ENCODE measurements at regions not wholly inside any gene's neighbourhood (a gene's known extent, or its start where the extent isn't known, plus 50 kb on each side); places are given as distances from the start of the nearest gene placed in this dataset.

DNA sequence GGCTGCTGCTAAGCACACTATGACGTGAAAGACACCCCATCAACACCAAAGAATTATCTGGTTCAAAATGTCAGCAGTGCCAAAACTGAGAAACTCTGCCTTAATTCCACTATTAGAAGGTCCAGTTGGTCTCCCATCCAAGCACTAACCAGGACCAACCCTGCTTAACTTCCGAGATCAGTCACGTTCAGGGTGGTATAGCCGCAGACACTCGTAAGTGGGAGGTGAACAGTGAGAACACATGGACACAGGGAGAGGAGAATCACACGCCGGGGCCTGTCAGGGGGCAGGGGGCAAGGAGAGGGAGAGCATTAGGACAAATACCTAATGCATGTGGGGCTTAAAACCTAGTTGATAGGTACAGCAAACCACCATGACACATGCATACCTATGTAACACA is 83.4 kb downstream of the C13orf42 start:
- ChIA-PET CTCF (no interaction called here), POLR2A (no interaction called here)

DNA sequence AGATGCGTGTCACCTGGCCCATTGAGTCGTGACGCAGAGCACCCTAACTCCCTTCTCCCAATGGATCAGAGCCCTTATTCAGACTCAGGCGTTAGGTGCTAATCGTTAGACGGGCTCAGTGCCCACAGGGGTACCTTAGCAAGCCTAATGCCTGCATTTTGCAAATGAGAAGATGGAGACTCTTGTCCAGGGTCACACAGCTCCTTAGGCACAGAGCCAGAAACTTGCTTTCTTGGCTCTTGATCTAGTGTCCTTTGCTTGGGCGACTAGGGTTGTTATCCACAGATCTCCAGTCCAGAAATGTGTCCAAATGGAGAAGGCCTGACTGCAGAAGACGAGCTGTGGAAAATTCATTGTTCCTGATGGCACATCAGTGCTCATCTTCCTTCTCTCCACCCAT is 85.1 kb downstream of the C13orf42 start:
- POLR2A ChIA-PET = no interaction called here
- CTCF ChIA-PET = no interaction called here

DNA sequence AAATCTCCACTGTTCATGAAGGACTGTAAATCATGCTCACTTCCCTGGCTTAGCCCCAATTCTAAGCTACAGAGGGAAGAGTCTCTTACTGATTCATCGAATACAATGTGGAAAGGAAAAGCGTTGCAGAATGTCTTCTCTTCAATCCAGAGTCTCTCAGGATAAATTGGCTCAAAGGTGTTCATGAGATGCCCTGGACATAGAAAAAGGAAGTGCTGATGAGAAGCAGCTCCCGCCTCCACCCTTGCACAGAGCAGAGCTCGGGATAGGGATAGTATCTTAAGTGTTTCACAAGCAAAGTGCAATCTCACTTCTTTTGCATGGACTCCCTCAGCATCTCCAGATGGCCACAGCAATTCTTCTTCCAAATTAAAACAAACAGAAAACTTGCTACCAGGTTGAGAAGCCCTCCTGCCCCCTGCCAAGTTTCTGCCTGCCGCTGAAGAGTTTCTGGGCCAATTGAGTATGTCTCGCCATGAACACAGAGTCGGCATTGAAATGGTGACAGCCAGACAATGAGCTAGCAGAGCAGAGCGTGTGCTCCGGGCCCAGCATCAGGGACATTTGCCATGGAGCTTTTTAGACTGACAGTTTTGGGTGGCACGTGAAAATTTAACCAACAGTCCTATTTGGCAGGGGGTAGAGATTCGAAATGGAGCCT is 85.7 kb downstream of the C13orf42 start:
- ChIA-PET CTCF (no interaction called here), POLR2A (no interaction called here)

DNA sequence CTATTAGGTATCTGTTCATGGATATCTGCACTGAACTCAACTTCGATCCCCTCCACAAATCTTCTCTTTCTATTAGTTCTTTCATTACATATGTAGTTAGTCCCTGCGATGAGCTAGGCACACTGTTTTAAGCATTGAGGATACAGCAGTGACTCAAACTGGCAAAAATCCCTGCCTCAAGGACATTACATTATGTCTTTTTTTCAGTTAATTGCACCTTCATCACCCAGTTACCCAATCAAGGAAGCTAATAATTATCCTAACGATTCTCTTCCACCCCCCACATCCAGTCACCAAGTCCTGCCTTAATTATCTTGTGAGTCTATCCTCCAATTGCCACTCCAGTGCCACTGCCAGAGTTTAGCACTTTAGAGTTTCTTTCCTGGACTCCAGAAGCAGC is 89.3 kb downstream of the C13orf42 start:
- CTCF ChIA-PET = no interaction called here

GRCh38 chr13:51020600-51020999 is 90.5 kb downstream of the C13orf42 start:
- POLR2A ChIA-PET = no interaction called here
- CTCF ChIA-PET = no interaction called here

More for the DNA sequence above, 89.3 kb downstream of the C13orf42 start:
- POLR2A ChIA-PET = no interaction called here

- ChIA-PET POLR2A (no interaction called here), CTCF (no interaction called here)
Measured at GRCh38 chr13:51019026-51019425, 92.0 kb downstream of the C13orf42 start.

DNA sequence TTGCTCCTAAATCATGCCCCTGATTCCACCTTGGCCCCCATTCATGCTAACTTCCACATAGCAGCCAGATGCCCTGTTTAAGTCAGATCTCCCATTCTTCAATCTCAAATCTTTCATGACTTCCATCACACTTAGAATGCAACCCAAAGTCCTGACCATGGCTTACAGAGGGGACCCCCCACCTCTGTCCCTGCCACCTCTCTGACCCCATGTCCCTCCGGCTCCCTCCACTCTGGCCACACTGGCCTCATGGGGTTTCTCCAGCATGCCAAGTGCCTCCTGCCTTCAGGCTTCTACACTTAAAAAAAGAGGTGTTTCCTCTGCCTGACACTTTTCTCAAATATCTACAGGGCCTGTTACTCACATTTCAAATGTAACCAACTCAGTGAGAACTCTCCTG is 93.6 kb downstream of the C13orf42 start:
- POLR2A ChIA-PET = no interaction called here
- CTCF ChIA-PET = no interaction called here

DNA sequence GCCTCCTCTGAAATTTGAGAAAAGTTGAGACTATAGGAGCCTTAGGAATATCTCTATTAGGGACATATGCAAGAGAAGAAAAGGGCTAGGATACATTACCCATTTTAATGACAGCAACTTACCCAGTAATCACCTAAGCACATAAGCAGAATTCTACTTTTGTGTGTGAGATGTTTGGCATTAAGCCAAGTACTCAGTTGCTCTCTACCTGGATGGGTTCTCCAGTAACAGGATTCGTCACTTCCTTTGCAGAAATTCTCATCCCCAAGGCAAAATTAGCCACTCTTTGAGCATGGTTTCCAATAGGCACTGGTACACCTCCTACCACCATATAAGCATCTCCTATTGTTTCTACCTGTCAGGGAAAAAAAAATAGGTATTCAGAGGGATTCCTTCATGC is 95.1 kb downstream of the C13orf42 start:
- POLR2A ChIA-PET = no interaction called here

DNA sequence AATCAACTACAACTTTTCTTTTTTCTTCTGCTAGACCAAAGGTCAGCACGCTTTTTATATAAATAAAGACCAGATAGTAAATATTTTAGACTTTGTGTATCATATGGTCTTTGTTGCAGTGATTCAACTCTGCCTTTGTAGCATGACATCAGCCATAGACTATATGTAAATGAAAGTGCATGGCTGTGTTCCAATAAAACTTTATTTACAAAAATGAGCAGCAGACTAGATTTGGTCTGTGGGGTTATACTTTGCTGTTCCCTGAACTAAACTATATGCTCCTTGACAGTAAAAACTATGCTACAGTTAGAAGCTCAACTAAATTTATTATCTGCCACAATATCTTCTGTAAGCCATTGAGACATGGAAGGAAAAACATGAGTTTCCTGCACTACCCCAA is 100.0 kb downstream of the RNASEH2B start:
- ChIA-PET CTCF (no interaction called here), POLR2A (no interaction called here)

More for the DNA sequence above, 95.1 kb downstream of the C13orf42 start:
- CTCF ChIA-PET = no interaction called here

- ChIA-PET CTCF (no interaction called here), POLR2A (no interaction called here)
Measured at GRCh38 chr13:51007216-51007615, 97.6 kb downstream of the RNASEH2B start.

GRCh38 chr13:51006067-51006845 is 96.7 kb downstream of the RNASEH2B start:
- POLR2A ChIA-PET = no interaction called here
- CTCF ChIA-PET = interaction anchor here (1.0 kb wide), 1 partner anchor 10 kb away, joined by 3 read pairs; no protein-coding TSS in a partner anchor

Measured in activated CD8-positive, alpha-beta memory T cell treated with anti-CD3 and anti-CD28 coated beads for 36 hours (primary cell).